ENCODE measurements at regions not wholly inside any gene's neighbourhood (a gene's known extent, or its start where the extent isn't known, plus 50 kb on each side); places are given as distances from the start of the nearest gene placed in this dataset.

GRCh38 chr3:94873751-94874150, 810.9 kb downstream of the NSUN3 start:
- Histone ChIP-seq H3K9me2 (ENCODE audit: insufficient read depth, low read length) (no peaks in the 10 kb centered on the region), H3K9me3 (ENCODE audit: low read length) (no peaks in the 10 kb centered on the region), H3K9ac (ENCODE audit: low read length) (no peak overlapping the region), H3K4me3 (ENCODE audit: low read length) (no peak overlapping the region), H3K36me3 (ENCODE audit: insufficient read depth, low read length) (no peaks in the 10 kb centered on the region), H3K79me2 (replicated peaks; ENCODE audit: insufficient read depth, low read length) (no peaks in the 10 kb centered on the region), H3K27me3 (ENCODE audit: insufficient read depth, low read depth, low read length) (no peaks in the 10 kb centered on the region), H3K27ac (ENCODE audit: low read length) (no peak overlapping the region), H3F3A (ENCODE audit: insufficient read depth, low read length, poor library complexity, severe bottlenecking) (no peaks in the 10 kb centered on the region), H4K20me1 (ENCODE audit: insufficient read depth) (no peaks in the 10 kb centered on the region), H3K4me2 (ENCODE audit: low read length) (no peak overlapping the region), H2AFZ (ENCODE audit: low read depth, low read length) (no peak overlapping the region)
- no peak for TF ChIP-seq POLR2AphosphoS5 (IDR thresholded peaks at IDR 0.05)
- no peak for TF ChIP-seq SMC3 (conservative IDR thresholded peaks at IDR 0.05; ENCODE audit: poor library complexity)
- no peak for TF ChIP-seq EZH2 (IDR thresholded peaks at IDR 0.05; ENCODE audit: borderline replicate concordance, insufficient read depth, low read length, poor library complexity, severe bottlenecking)
- no peak for TF ChIP-seq TAF1 (IDR thresholded peaks at IDR 0.05; ENCODE audit: low read depth)
- TF ChIP-seq REST (IDR thresholded peaks at IDR 0.05; ENCODE audit: borderline replicate concordance): no peak
- no peak for TF ChIP-seq EP300 (conservative IDR thresholded peaks at IDR 0.05; ENCODE audit: poor library complexity, severe bottlenecking)
- TF ChIP-seq RAD21 (conservative IDR thresholded peaks at IDR 0.05): no peak
- TF ChIP-seq CTCF (IDR thresholded peaks at IDR 0.05; ENCODE audit: poor library complexity, severe bottlenecking): no peak
- no peak for TF ChIP-seq MXI1 (conservative IDR thresholded peaks at IDR 0.05; ENCODE audit: poor library complexity, severe bottlenecking)

- Histone ChIP-seq H3K36me3 (ENCODE audit: insufficient read depth, low read length) (no peaks in the 10 kb centered on the region), H3K27ac (ENCODE audit: low read length) (no peak overlapping the region), H3K4me2 (ENCODE audit: low read length) (no peak overlapping the region), H3F3A (ENCODE audit: insufficient read depth, low read length, poor library complexity, severe bottlenecking) (no peaks in the 10 kb centered on the region), H3K79me2 (replicated peaks; ENCODE audit: insufficient read depth, low read length) (no peaks in the 10 kb centered on the region), H3K9me3 (ENCODE audit: low read length) (no peaks in the 10 kb centered on the region), H4K20me1 (ENCODE audit: insufficient read depth) (no peaks in the 10 kb centered on the region), H2AFZ (ENCODE audit: low read depth, low read length) (no peak overlapping the region), H3K9ac (ENCODE audit: low read length) (no peak overlapping the region), H3K27me3 (ENCODE audit: insufficient read depth, low read depth, low read length) (no peaks in the 10 kb centered on the region), H3K4me3 (ENCODE audit: low read length) (no peak overlapping the region), H3K9me2 (ENCODE audit: insufficient read depth, low read length) (no peaks in the 10 kb centered on the region)
- TF ChIP-seq POLR2AphosphoS5 (IDR thresholded peaks at IDR 0.05) (no peak), TAF1 (IDR thresholded peaks at IDR 0.05; ENCODE audit: low read depth) (no peak), REST (IDR thresholded peaks at IDR 0.05; ENCODE audit: borderline replicate concordance) (no peak), CTCF (IDR thresholded peaks at IDR 0.05; ENCODE audit: poor library complexity, severe bottlenecking) (no peak), RAD21 (conservative IDR thresholded peaks at IDR 0.05) (no peak), EP300 (conservative IDR thresholded peaks at IDR 0.05; ENCODE audit: poor library complexity, severe bottlenecking) (no peak), SMC3 (conservative IDR thresholded peaks at IDR 0.05; ENCODE audit: poor library complexity) (no peak), MXI1 (conservative IDR thresholded peaks at IDR 0.05; ENCODE audit: poor library complexity, severe bottlenecking) (no peak), EZH2 (IDR thresholded peaks at IDR 0.05; ENCODE audit: borderline replicate concordance, insufficient read depth, low read length, poor library complexity, severe bottlenecking) (no peak)
These were observed 812.3 kb downstream of the NSUN3 start for GRCh38 chr3:94875149-94875548.
